ENCODE measurements at regions not wholly inside any gene's neighbourhood (a gene's known extent, or its start where the extent isn't known, plus 50 kb on each side); places are given as distances from the start of the nearest gene placed in this dataset.

- no peaks in the 10 kb centered on the region for H3K36me3 ChIP-seq
- no peak for DNase-seq
- no peak overlapping the region for H3K4me3 ChIP-seq
- H3K4me1 ChIP-seq (ENCODE audit: insufficient read depth) = no peaks in the 10 kb centered on the region
- no peak overlapping the region for H3K27ac ChIP-seq
- H3K9me3 ChIP-seq = no peaks in the 10 kb centered on the region
- no peak for TF ChIP-seq EP300 (IDR thresholded peaks at IDR 0.05)
- TF ChIP-seq POLR2A (IDR thresholded peaks at IDR 0.05) = no peak
- no peak for TF ChIP-seq CTCF (IDR thresholded peaks at IDR 0.05)
- intact Hi-C loops (cut with DNase I) = no loop called here
- no peaks in the 10 kb centered on the region for H3K27me3 ChIP-seq
- 94 to 97% (median 95%) methylated on average over 3 of the region's 3 CpGs for WGBS, 3 donors
Measured at GRCh38 chr14:83260751-83261150, 1727.1 kb upstream of the SEL1L start.

GRCh38 chr14:83269583-83269982 is 1735.9 kb upstream of the SEL1L start:
- Histone ChIP-seq H3K36me3 (no peaks in the 10 kb centered on the region), H3K9me3 (no peaks in the 10 kb centered on the region), H3K4me3 (no peak overlapping the region), H3K27me3 (no peaks in the 10 kb centered on the region), H3K27ac (no peak overlapping the region), H3K4me1 (ENCODE audit: insufficient read depth) (no peaks in the 10 kb centered on the region)
- 92 to 96% (median 94%) methylated on average over 3 of the region's 3 CpGs for WGBS, 3 donors
- DNase-seq = no peak
- no peak for TF ChIP-seq EP300 (IDR thresholded peaks at IDR 0.05)
- no peak for TF ChIP-seq CTCF (IDR thresholded peaks at IDR 0.05)
- TF ChIP-seq POLR2A (IDR thresholded peaks at IDR 0.05) = no peak
- intact Hi-C loops (cut with DNase I) = no loop called here

GRCh38 chr14:83271663-83272062 is 1738.0 kb upstream of the SEL1L start:
- no peak for DNase-seq
- Histone ChIP-seq H3K27ac (no peak overlapping the region), H3K4me3 (no peak overlapping the region), H3K36me3 (no peaks in the 10 kb centered on the region), H3K4me1 (ENCODE audit: insufficient read depth) (no peaks in the 10 kb centered on the region), H3K9me3 (no peaks in the 10 kb centered on the region), H3K27me3 (no peaks in the 10 kb centered on the region)
- intact Hi-C loops (cut with DNase I) = no loop called here
- TF ChIP-seq CTCF (IDR thresholded peaks at IDR 0.05) (no peak), POLR2A (IDR thresholded peaks at IDR 0.05) (no peak), EP300 (IDR thresholded peaks at IDR 0.05) (no peak)
- 65 to 78% (median 76%) methylated on average over 2 of the region's 2 CpGs for WGBS, 3 donors

DNA sequence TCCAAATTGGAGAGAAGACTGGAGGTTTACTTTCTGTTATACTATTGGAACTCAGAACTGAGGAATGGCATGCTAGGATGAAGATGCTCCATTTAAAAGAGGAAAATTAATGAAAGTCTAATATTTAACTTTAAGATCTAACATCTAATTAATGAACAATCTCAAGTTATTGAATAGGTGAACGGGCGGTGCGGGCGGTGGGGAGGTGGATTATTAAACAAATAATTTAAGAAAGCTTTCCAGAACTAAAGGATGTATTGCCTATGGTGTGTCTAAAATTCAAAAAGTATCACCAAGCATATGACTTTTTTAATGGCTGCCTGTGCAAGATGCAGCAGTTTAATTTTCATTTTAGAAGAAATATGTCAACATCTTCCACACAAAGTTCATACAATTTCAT is 1747.1 kb upstream of the SEL1L start:
- H3K4me1 ChIP-seq (ENCODE audit: insufficient read depth) = no peaks in the 10 kb centered on the region
- intact Hi-C loops (cut with DNase I) = no loop called here
- DNase-seq = no peak
- H3K27ac ChIP-seq = no peak overlapping the region
- WGBS, 3 donors = 98 to 99% (median 98%) methylated on average over 4 of the region's 4 CpGs
- H3K36me3 ChIP-seq = no peaks in the 10 kb centered on the region
- H3K9me3 ChIP-seq = no peaks in the 10 kb centered on the region
- no peak for TF ChIP-seq POLR2A (IDR thresholded peaks at IDR 0.05)
- no peak for TF ChIP-seq EP300 (IDR thresholded peaks at IDR 0.05)
- no peak for TF ChIP-seq CTCF (IDR thresholded peaks at IDR 0.05)
- H3K4me3 ChIP-seq = no peak overlapping the region
- no peaks in the 10 kb centered on the region for H3K27me3 ChIP-seq

DNA sequence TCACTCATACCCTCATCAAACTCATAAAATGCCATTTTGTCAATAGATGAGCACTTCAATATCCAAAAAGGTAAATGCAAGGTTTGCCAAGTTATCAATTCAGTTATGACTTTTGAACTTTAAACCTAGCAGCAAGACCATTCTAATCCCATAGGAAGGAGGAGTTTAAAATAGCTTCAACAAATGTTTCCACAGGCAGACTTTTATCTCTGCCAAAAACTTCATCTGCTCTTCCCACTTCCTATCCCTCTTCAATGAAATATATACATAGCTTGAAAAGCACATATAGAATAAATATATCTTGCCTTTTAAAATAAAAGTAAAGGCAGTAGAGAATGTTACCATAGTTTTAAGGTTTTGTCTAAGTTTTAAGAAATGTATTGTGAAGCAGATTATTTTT is 1749.1 kb upstream of the SEL1L start:
- Histone ChIP-seq H3K27ac (no peak overlapping the region), H3K4me3 (no peak overlapping the region), H3K36me3 (no peaks in the 10 kb centered on the region), H3K27me3 (no peaks in the 10 kb centered on the region), H3K9me3 (no peaks in the 10 kb centered on the region), H3K4me1 (ENCODE audit: insufficient read depth) (no peaks in the 10 kb centered on the region)
- intact Hi-C loops (cut with DNase I) = no loop called here
- no peak for TF ChIP-seq EP300 (IDR thresholded peaks at IDR 0.05)
- no peak for TF ChIP-seq POLR2A (IDR thresholded peaks at IDR 0.05)
- TF ChIP-seq CTCF (IDR thresholded peaks at IDR 0.05) = no peak
- DNase-seq = no peak

All from ovary (tissue), 7 donors.